ENCODE measurements at regions not wholly inside any gene's neighbourhood (a gene's known extent, or its start where the extent isn't known, plus 50 kb on each side); places are given as distances from the start of the nearest gene placed in this dataset.

DNA sequence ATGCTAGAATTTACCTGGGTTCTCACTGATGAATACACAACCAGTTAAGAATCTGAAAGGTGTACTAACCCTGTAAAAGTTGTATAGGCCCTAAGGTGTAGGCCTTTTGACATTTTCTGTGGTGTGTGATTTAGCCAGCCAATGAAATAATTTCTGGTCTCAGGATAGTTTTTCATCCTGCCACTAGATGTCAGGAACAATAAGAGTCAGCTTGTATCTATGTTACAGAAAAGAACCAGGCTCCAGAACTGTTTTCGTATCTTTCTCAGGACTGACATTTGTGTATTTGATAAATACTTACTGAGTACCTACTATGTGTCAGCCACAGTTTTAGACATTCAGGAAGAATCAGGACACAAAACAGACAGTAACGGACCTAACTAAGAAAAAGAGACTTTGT lies 673.6 kb upstream of the TENM3 start:
- no peak overlapping the region for H3K4me3 ChIP-seq (ENCODE audit: low read length)
- no peak for DNase-seq (ENCODE audit: low read depth)
- TF ChIP-seq, protein P1, sequence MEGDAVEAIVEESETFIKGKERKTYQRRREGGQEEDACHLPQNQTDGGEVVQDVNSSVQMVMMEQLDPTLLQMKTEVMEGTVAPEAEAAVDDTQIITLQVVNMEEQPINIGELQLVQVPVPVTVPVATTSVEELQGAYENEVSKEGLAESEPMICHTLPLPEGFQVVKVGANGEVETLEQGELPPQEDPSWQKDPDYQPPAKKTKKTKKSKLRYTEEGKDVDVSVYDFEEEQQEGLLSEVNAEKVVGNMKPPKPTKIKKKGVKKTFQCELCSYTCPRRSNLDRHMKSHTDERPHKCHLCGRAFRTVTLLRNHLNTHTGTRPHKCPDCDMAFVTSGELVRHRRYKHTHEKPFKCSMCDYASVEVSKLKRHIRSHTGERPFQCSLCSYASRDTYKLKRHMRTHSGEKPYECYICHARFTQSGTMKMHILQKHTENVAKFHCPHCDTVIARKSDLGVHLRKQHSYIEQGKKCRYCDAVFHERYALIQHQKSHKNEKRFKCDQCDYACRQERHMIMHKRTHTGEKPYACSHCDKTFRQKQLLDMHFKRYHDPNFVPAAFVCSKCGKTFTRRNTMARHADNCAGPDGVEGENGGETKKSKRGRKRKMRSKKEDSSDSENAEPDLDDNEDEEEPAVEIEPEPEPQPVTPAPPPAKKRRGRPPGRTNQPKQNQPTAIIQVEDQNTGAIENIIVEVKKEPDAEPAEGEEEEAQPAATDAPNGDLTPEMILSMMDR (conservative IDR thresholded peaks at IDR 0.05; ENCODE audit: low read depth, low read length), result peak; percentile 69

DNA sequence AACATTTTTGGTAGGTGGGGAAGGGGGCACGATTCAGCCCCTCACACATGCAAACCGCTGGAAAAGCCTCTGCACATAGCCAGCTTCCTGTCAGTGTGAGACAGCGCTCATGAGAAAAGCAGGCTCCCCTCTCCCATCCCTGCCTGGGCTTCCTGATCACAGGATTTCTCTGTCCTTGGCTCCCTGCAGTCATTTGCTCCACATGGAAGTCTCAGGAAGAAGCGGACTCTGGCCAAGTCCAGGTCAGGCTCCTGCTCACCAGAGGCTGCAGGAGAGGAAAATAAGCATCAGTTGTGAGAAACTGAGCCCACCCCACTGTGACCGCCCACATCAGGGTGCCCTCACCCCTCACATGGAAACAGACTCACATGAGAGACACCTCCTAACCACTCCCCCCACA lies 664.3 kb upstream of the TENM3 start:
- no peak for DNase-seq (ENCODE audit: low read depth)
- TF ChIP-seq, protein P1 (conservative IDR thresholded peaks at IDR 0.05; ENCODE audit: low read depth, low read length), result no peak
- H3K4me3 ChIP-seq (ENCODE audit: low read length), result no peak overlapping the region

GRCh38 chr4:181579486-181579885 lies 663.7 kb upstream of the TENM3 start:
- no peak for DNase-seq (ENCODE audit: low read depth)
- TF ChIP-seq, protein P1 (conservative IDR thresholded peaks at IDR 0.05; ENCODE audit: low read depth, low read length), result no peak
- H3K4me3 ChIP-seq (ENCODE audit: low read length), result no peak overlapping the region

DNA sequence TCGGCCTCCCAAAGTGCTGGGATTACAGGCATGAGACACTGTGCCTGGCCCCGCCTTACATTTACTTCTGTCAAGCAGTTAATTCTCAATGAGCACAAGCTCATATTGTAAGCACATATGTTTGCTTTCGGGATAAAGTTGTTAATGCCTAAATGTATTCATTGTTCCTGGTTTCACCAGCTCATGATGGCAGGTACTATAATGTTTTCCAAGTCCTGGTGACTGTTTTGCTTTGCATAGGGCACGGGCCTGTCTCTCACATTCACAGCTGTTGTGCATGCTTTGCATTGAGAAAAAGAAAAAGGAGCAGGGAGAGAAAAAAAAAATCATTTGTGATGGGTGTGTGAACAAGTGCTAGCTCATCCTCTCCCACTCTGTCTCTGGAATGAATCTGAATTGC lies 661.2 kb upstream of the TENM3 start:
- no peak overlapping the region for H3K4me3 ChIP-seq (ENCODE audit: low read length)
- TF ChIP-seq, protein P1 (conservative IDR thresholded peaks at IDR 0.05; ENCODE audit: low read depth, low read length), result no peak
- no peak for DNase-seq (ENCODE audit: low read depth)

- DNase-seq (ENCODE audit: low read depth), result no peak
- H3K4me3 ChIP-seq (ENCODE audit: low read length), result no peak overlapping the region
- TF ChIP-seq, protein P1 (conservative IDR thresholded peaks at IDR 0.05; ENCODE audit: low read depth, low read length), result no peak
Measured at GRCh38 chr4:181582595-181582994, 660.6 kb upstream of the TENM3 start.

- no peak for DNase-seq (ENCODE audit: low read depth)
- no peak overlapping the region for H3K4me3 ChIP-seq (ENCODE audit: low read length)
- TF ChIP-seq, protein P1 (conservative IDR thresholded peaks at IDR 0.05; ENCODE audit: low read depth, low read length), result no peak
Measured at GRCh38 chr4:181588733-181589302, 654.4 kb upstream of the TENM3 start.

DNA sequence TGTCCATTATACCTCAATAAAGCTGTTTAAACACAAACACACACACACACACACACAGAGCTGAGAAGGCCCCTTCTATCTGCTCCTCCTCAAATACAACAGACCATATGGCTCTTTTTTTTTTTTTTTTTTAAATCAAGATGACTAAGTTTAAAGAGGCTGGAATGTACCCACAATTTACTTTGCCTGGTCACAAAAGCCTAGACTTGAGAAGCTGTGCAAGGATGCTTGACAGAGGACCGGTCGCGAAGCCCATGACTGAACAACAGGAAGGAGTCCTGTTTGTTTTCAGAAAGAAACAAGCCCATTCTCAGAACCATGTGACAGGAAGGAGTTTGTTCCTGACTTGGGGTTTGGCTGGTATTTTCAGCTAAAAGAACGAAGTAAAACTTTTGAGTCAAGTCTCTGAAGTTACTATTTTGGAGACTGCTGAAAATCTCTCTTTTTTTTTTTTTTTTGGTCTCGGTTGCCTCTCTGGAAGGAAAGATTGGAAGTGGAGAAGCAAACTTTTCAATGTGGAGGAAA lies 650.9 kb upstream of the TENM3 start:
- no peak overlapping the region for H3K4me3 ChIP-seq (ENCODE audit: low read length)
- DNase-seq (ENCODE audit: low read depth), result no peak
- TF ChIP-seq, protein P1 (conservative IDR thresholded peaks at IDR 0.05; ENCODE audit: low read depth, low read length), result no peak

Data from retinal pigment epithelial cell (primary cell).